ENCODE measurements at regions not wholly inside any gene's neighbourhood (a gene's known extent, or its start where the extent isn't known, plus 50 kb on each side); places are given as distances from the start of the nearest gene placed in this dataset.

DNA sequence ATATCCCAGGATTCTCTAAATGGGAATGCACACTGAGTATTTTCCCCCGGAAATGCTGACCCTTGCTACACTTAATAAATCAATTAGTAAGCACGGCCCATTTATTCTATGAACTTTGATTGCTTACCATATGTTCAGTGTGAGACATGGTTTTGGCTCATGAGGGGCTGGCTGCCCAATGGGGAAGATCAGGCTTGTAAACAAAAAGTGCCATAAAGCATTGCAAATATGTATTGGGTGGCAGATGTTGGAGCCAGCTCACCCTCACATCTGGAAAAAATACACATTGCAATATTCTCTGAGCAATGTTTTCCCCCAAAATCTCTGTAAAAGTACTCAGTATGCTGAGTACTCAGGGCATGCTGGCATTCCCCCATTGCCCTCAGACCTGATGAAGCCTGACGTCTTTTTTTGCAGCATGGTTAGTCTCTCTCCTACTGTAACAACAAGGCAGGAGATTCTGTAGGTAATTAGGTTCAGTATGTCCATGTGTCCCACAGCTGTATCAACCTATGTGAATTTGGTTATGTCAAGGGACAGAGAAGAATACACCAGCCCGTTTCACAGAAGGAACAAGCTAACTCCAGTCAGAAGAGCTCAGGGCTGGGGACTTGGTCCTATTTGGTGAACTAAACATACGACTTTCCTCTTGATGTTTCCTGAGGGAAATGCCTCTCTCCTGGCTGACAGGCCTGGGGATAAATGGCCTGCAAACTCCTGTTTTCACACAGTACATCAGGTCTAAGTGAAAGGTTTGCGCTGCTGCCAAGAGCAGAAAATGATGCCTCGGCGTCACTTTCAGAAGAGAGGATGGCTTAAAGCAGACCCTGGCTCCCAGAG, 202.4 kb downstream of the INSIG2 start:
- TF ChIP-seq, protein P1, sequence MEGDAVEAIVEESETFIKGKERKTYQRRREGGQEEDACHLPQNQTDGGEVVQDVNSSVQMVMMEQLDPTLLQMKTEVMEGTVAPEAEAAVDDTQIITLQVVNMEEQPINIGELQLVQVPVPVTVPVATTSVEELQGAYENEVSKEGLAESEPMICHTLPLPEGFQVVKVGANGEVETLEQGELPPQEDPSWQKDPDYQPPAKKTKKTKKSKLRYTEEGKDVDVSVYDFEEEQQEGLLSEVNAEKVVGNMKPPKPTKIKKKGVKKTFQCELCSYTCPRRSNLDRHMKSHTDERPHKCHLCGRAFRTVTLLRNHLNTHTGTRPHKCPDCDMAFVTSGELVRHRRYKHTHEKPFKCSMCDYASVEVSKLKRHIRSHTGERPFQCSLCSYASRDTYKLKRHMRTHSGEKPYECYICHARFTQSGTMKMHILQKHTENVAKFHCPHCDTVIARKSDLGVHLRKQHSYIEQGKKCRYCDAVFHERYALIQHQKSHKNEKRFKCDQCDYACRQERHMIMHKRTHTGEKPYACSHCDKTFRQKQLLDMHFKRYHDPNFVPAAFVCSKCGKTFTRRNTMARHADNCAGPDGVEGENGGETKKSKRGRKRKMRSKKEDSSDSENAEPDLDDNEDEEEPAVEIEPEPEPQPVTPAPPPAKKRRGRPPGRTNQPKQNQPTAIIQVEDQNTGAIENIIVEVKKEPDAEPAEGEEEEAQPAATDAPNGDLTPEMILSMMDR (IDR thresholded peaks at IDR 0.05): no peak
- no peak for TF ChIP-seq POLR2A (IDR thresholded peaks at IDR 0.05)
